ENCODE measurements at regions not wholly inside any gene's neighbourhood (a gene's known extent, or its start where the extent isn't known, plus 50 kb on each side); places are given as distances from the start of the nearest gene placed in this dataset.

- no peak for TF ChIP-seq EP300 (IDR thresholded peaks at IDR 0.05)
- TF ChIP-seq, protein P1, sequence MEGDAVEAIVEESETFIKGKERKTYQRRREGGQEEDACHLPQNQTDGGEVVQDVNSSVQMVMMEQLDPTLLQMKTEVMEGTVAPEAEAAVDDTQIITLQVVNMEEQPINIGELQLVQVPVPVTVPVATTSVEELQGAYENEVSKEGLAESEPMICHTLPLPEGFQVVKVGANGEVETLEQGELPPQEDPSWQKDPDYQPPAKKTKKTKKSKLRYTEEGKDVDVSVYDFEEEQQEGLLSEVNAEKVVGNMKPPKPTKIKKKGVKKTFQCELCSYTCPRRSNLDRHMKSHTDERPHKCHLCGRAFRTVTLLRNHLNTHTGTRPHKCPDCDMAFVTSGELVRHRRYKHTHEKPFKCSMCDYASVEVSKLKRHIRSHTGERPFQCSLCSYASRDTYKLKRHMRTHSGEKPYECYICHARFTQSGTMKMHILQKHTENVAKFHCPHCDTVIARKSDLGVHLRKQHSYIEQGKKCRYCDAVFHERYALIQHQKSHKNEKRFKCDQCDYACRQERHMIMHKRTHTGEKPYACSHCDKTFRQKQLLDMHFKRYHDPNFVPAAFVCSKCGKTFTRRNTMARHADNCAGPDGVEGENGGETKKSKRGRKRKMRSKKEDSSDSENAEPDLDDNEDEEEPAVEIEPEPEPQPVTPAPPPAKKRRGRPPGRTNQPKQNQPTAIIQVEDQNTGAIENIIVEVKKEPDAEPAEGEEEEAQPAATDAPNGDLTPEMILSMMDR (IDR thresholded peaks at IDR 0.05), result no peak
- no peak for TF ChIP-seq POLR2A (IDR thresholded peaks at IDR 0.05)
- TF ChIP-seq POLR2AphosphoS5 (IDR thresholded peaks at IDR 0.05), result no peak
These were observed 247.9 kb upstream of the DAB1 start for GRCh38 chr1:57671750-57672149.
